ENCODE measurements at regions not wholly inside any gene's neighbourhood (a gene's known extent, or its start where the extent isn't known, plus 50 kb on each side); places are given as distances from the start of the nearest gene placed in this dataset.
"Not testable (repeated sequence)": the region's sequence is repeated elsewhere in the genome, so short reads cannot be mapped to it uniquely, and the experiment has no call there.

DNA sequence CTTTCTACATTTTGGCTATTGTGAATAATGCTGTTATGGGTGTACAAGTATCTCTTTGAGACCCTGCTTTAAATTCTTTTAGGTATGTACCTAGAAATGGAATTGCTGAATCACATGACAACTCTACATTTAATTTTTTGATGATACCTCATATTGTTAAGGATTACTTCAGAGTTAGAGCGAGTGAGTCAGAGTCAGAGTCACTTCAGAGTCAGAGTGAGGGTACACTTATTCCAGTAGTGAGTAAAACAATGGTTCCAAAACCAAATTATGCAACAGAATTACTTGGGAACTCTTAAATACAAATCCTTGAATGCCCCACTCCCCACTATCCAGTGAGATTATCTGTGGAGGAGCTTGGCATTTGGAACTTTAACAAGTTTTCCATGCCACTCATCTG, 50.3 kb upstream of the SNRK start:
- no peak for DNase-seq (ENCODE audit: low spot score)

GRCh38 chr3:43233062-43233461, 53.3 kb upstream of the SNRK start:
- DNase-seq (ENCODE audit: low spot score), result no peak

GRCh38 chr3:43231276-43232000, 54.9 kb upstream of the SNRK start:
- peak; percentile 32 for DNase-seq (ENCODE audit: low spot score)

DNA sequence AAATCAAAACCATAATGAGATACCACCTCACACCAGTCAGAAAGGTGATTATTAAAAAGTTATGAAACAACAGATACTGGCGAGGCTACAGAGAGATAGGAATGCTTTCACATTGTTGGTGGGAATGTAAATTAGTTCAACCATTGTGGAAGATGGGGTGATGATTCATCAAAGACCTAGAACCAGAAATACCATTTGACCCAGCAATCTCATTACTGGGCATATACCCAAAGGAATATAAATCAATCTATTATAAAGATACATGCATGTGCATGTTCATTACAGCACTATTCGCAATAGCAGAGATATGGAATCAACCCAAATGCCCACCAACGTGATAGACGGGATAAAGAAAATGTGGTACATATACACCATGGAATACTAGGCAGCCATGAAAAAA, 56.5 kb upstream of the SNRK start:
- not testable (repeated sequence) for DNase-seq (ENCODE audit: low spot score)

DNA sequence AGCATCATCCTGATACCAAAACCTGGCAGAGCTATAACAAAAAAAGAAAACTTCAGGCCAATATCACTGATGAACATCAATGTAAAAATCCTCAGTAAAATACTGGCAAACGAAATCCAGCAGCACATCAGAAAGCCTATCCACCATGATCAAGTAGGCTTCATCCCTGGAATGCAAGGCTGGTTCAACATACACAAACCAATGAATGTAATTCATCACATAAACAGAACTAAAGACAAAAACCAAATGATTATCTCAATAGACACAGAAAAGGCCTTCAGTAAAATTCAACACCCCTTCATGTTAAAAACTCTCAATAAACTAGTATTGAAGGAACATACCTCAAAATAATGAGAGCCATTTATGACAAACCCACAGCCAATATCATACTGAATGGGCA, 58.7 kb upstream of the SNRK start:
- not testable (repeated sequence) for DNase-seq (ENCODE audit: low spot score)

DNA sequence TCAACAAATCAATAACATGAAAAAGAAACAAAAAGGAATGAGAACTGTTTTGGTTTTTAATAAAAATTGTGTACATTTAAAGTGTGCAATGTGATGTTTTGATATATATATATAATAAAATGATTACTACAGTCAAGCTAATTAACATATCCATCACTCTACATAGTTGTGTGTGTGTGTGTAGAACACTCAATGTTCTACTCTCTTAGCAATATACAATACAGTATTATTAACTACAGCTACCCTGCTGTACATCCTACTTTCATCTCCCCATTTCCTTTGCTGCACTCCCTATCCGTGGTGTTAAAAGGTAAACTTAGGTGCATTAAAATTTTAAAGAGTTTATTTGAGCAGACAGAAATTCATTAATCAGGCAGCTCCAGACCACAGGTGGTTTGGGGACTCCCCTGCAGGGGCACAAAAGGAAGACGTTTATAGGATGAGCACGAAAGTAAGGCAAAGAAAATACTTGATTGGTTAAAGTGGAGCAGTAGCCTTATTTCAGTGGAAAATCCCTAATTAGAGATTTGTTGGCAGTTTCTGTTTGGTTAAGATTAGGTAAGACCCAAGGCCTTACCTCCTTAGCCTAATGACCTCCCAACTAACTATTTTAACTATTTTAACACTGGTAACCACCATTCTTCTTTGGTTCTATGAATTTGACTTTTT, 61.8 kb upstream of the SNRK start:
- DNase-seq (ENCODE audit: low spot score), result no peak

DNA sequence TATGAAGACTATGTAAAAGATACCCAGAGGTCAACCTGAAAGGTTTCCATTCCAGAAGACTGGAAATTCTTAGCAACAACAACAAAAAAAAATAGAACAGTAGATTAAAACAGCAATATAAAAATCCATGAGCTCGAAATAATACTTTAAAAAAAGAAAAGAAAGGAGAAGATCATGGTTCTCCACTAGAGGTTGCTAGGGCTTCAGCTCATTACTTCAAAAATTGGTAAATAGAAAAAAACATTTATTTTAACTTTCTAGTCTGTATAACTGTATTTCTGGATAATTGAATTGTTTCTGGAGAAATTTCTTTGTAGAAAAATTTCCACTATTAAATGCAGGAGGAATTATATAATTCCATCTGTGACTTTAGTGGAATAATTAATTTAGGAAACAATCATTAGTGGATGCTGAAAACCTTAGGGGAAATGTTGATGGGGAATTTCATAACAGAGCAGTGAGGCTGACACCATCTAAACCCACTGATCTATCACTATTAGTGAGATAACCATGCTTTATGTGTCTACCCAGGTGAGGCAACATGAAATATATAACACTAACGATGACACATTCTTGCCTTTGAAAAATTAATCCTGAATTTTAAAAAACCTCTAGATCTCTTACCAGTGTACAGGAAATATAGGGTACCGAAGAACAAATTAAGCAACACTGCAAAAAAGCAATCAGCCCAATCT, 62.5 kb upstream of the SNRK start:
- DNase-seq (ENCODE audit: low spot score), result no peak

DNA sequence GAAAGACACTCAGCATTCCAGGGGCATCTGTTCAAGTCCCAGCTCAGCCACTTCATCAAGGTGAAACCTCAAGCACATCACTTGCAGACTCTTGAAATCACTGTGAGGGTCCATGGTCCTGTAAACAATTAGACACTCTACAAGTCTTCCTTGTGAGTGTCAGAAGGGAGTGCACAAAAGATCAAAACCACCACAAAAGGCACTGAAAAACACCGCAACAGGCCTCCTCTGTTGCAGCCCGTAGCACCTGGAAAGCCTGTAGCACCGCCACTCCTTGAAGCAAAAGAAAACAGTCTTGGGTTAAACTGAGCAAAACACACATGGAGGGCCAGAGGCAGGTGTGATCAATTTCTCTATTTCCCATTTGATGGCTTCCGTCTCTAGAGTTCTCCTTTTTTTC, 63.8 kb upstream of the SNRK start:
- no peak for DNase-seq (ENCODE audit: low spot score)

DNA sequence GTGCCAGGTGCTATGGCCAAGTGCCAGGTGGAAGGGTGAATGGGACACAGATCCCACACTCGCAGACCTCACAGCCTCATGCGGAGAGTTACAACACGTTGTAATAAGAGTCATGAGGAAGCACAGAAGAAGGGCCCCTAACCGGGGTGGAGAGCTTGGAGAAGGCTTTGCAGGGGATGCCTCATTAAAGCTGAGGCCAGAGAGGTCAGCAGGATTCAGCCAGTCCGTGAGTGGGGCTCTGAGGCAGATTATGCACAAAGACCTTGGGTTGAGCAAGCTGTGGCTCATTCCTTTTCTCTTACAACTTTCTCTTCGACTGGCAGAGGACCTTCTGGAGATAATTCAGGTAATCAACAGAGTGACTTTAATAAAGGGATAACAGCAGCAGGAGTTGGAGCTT, 65.3 kb upstream of the SNRK start:
- DNase-seq (ENCODE audit: low spot score), result no peak

GRCh38 chr3:43219616-43220015, 66.7 kb upstream of the SNRK start:
- no peak for DNase-seq (ENCODE audit: low spot score)

DNA sequence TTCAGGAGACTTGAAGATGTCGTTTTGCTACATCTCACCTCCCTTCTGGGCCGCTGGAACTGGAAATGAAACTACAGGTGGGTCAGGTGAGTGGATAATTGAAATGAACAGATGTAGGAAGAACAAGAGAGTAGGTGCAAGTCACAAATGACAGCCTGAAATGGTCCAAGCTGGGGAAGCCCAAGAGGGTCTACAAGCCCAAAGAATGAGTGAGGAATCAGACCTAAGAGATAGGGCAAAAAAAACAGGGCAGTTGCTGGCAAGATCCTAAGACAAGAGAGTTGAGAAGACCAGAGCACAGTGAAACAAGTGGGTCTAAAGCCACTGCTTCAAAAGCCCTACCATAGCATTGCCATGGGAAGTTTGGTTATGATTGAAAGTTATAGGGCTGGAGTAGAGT, 67.4 kb upstream of the SNRK start:
- no peak for DNase-seq (ENCODE audit: low spot score)

DNA sequence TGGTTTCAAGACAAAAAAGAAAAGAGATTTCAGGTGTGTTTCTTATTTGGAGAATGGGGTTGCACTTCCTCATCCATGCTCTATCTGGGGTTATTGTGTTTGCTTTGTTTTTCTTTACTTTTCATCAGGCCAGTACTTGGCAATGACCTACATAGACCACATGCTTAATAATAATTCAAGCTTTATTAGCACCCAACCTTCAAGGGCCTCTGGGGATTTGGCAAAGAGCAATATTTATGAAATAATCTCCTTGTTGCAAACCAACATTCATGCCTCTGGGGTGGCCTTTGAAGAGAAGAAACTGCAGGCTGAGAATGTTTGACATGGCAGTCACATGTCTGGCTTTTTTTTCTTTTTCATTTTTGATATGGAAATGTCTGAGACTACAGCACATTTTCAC, 68.2 kb upstream of the SNRK start:
- peak; percentile 37 for DNase-seq (ENCODE audit: low spot score)

GRCh38 chr3:43217633-43218032, 68.7 kb upstream of the SNRK start:
- DNase-seq (ENCODE audit: low spot score), result no peak

GRCh38 chr3:43217206-43217605, 69.1 kb upstream of the SNRK start:
- no peak for DNase-seq (ENCODE audit: low spot score)

DNA sequence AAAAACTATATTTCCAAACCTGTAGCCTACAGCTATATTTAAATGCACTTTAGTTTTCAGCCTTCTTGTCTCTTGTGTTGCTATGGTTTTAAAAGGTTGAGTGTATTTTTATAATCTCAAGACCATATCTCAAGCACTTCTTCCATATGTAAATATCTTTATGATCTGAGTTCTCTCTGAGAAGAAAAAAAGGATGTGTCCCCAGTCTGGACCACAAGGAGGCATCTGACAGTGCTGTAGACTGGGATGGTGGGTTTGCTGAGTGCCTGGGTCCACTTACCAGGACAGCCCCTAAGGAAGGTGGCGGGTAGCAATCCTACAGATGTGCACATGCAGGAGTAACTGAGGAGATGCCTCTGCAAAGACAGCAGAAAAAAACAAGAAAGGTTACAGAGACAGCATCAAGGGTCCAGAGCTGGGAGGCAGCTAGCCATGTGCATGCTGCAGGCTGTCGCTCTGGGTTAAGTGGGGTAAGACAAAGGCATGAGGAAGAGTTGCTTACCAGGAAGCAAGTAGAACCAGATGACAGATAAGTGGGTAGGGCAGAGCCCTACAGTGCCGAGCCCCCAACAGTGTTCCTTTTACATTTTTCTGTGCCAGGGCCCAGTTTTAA, 70.6 kb upstream of the SNRK start:
- DNase-seq (ENCODE audit: low spot score), result no peak

- no peak for DNase-seq (ENCODE audit: low spot score)
Measured at GRCh38 chr3:43215138-43215537, 71.2 kb upstream of the SNRK start.

DNA sequence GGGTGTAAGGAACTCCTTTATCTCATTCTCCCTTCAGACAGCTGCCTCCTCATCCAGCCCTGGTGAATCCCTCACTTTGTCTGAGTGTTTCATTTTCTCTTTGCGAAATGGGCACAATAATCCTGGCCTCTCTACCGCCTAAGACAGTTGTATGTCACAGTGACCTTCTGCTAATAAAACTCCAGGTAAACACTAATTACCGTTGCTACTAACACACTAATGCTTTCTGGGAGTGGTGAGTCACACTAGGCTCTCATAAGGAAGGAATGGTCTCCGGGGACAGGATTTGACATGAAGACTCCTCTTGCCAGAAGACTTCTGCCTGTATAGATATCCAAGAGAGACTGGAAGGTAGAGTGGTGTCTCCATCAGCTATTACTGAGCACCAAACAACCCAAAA, 71.7 kb upstream of the SNRK start:
- peak; percentile 16 for DNase-seq (ENCODE audit: low spot score)

DNA sequence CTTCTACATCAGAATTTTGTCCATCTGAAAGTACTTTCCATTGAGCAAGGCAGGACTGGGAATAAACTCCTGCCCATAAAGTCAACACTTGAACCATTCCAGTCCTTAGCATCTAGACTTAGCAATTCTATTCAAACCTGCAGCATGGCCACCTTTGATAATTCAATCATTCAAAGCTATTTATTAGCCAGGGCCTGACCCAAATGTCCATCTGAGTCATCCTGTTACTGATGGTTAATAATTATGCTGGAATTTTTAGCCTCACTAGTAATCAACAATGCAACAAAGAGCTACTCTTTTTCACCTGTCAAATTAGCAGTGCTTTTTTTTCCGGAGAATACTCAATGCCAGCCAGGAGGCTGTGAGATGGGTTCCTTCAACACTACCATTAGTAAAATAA, 72.7 kb upstream of the SNRK start:
- no peak for DNase-seq (ENCODE audit: low spot score)

GRCh38 chr3:43212914-43213611, 73.3 kb upstream of the SNRK start:
- no peak for DNase-seq (ENCODE audit: low spot score)

- DNase-seq (ENCODE audit: low spot score), result no peak
Measured at GRCh38 chr3:43211681-43212080, 74.7 kb upstream of the SNRK start.

- DNase-seq (ENCODE audit: low spot score), result no peak
Measured at GRCh38 chr3:43210049-43211027, 76.0 kb upstream of the SNRK start.
